DOHH2 (cell line): ENCODE measurements at regions not wholly inside any gene's neighbourhood (a gene's known extent, or its start where the extent isn't known, plus 50 kb on each side); places are given as distances from the start of the nearest gene placed in this dataset.

ENCODE experiments used
- H3F3A ChIP-seq: fragments of 200-600 bp; sonication (generic), shearing (Covaris generic); 2 replicates; pipeline ENCODE4 v1.6.0; 2016; ENCODE audit warnings: antibody characterized with exemption, mild to moderate bottlenecking; ENCODE audit not compliant: control insufficient read depth, insufficient read depth
- H3K27ac ChIP-seq: fragments of 200-600 bp; sonication (generic); 2 replicates; pipeline ENCODE4 v1.5.1; 2014; ENCODE audit warnings: low read depth, mild to moderate bottlenecking, low read length, moderate library complexity
- H3K27me3 ChIP-seq: fragments of 200-600 bp; sonication (generic); 2 replicates; pipeline ENCODE4 v1.6.1; 2014; ENCODE audit warnings: mild to moderate bottlenecking, low read length, mixed read lengths; ENCODE audit not compliant: control insufficient read depth
- H3K36me3 ChIP-seq: fragments of 200-600 bp; sonication (generic); 2 replicates; pipeline ENCODE4 v1.6.1; 2014; ENCODE audit warnings: mild to moderate bottlenecking, low read length, moderate library complexity, mixed read lengths; ENCODE audit not compliant: control insufficient read depth
- H3K4me1 ChIP-seq: fragments of 200-600 bp; sonication (generic); 2 replicates; pipeline ENCODE4 v1.6.1; 2014; ENCODE audit warnings: mild to moderate bottlenecking, low read length, mixed read lengths; ENCODE audit not compliant: control insufficient read depth
- H3K4me2 ChIP-seq: fragments of 200-600 bp; sonication (generic); 2 replicates; pipeline ENCODE4 v1.6.0; 2014; ENCODE audit warnings: mild to moderate bottlenecking, low read length, moderate library complexity
- H3K4me3 ChIP-seq: fragments of 200-600 bp; sonication (generic); 2 replicates; pipeline ENCODE4 v1.5.1; 2014; ENCODE audit warnings: mild to moderate bottlenecking, low read length, mixed read lengths
- H3K79me2 ChIP-seq: fragments of 200-600 bp; sonication (generic); 2 replicates; pipeline ENCODE4 v1.6.1; 2014; ENCODE audit warnings: mild to moderate bottlenecking, low read length, mixed read lengths; ENCODE audit not compliant: control insufficient read depth
- H3K9me2 ChIP-seq: fragments of 200-600 bp; sonication (generic); replicated peaks from 2 replicates; pipeline ENCODE4 v1.6.1; 2014; ENCODE audit warnings: mild to moderate bottlenecking, low read length, mixed read lengths; ENCODE audit not compliant: control insufficient read depth
- H3K9me3 ChIP-seq: fragments of 200-600 bp; sonication (generic); 2 replicates; pipeline ENCODE4 v1.6.1; 2014; ENCODE audit warnings: antibody characterized with exemption, low read length, mixed read lengths; ENCODE audit not compliant: control insufficient read depth, insufficient read depth
- H4K20me1 ChIP-seq: fragments of 200-600 bp; sonication (generic); 2 replicates; pipeline ENCODE4 v1.6.0; 2014; ENCODE audit warnings: low read depth, mild to moderate bottlenecking, antibody characterized with exemption, low read length, moderate library complexity; ENCODE audit not compliant: control insufficient read depth, insufficient read depth
- EZH2phosphoT487 ChIP-seq: fragments of 200-600 bp; sonication (generic); IDR thresholded peaks from 2 replicates; pipeline ENCODE4 v1.6.1; 2017; ENCODE audit warnings: borderline replicate concordance, mild to moderate bottlenecking, antibody characterized with exemption, low read length, moderate library complexity, mixed read lengths
- TF ChIP-seq, protein P1 (sequence below): fragments of 200-600 bp; sonication (generic); IDR thresholded peaks from one replicate; pipeline ENCODE4 v1.5.1; 2014; ENCODE audit warnings: antibody characterized with exemption, mild to moderate bottlenecking, low read depth, low read length; ENCODE audit not compliant: poor library complexity, severe bottlenecking

DNA sequence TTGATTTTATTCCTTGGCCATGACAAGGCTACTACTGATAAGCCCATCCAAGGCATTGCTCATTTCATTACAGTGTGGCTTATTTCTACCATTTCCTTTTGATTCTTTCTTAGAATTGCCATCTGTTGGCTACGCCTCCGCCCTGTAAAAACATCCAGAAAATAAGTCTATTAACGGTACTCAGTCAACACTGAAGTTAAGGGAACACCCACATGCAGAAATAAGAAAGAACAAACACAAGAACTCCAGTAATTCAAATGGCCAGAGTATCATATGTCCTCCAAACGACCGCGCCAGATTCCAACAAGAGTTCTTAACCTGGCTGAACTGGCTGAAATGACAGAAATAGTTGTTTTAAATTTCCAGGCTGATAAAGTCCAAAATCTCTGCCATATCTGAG lies 90.3 kb downstream of the CXXC4 start:
- Histone ChIP-seq H3K27me3 (no peaks in the 10 kb centered on the region), H3K79me2 (no peaks in the 10 kb centered on the region), H3K4me2 (no peak overlapping the region), H3K9me2 (no peaks in the 10 kb centered on the region), H3F3A (no peaks in the 10 kb centered on the region), H3K4me1 (no peaks in the 10 kb centered on the region), H3K9me3 (no peaks in the 10 kb centered on the region), H3K4me3 (no peak overlapping the region), H4K20me1 (no peaks in the 10 kb centered on the region), H3K36me3 (no peaks in the 10 kb centered on the region), H3K27ac (no peak overlapping the region)
- no peak for TF ChIP-seq EZH2phosphoT487
- TF ChIP-seq, protein P1, sequence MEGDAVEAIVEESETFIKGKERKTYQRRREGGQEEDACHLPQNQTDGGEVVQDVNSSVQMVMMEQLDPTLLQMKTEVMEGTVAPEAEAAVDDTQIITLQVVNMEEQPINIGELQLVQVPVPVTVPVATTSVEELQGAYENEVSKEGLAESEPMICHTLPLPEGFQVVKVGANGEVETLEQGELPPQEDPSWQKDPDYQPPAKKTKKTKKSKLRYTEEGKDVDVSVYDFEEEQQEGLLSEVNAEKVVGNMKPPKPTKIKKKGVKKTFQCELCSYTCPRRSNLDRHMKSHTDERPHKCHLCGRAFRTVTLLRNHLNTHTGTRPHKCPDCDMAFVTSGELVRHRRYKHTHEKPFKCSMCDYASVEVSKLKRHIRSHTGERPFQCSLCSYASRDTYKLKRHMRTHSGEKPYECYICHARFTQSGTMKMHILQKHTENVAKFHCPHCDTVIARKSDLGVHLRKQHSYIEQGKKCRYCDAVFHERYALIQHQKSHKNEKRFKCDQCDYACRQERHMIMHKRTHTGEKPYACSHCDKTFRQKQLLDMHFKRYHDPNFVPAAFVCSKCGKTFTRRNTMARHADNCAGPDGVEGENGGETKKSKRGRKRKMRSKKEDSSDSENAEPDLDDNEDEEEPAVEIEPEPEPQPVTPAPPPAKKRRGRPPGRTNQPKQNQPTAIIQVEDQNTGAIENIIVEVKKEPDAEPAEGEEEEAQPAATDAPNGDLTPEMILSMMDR: no peak

DNA sequence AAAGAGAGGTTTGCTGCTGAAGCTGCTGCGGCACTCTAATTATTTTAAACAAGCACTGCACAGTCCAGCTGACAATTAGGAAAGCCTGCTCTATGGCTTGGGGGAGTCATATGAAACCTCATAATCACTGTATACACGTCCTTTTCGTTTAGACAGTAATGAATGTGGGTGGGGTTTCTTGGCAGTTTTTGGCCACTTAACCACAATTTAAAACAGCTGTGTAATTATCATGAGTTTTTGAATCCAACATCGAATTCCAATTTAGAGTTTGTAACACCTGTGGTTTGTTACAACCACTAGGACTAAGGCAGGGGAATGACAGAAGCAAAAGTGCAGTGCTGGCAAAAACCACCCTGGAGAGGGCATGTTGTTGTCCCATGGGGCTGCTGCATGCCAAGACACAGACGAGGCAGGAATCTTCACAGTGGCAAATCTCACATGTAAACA lies 99.5 kb downstream of the CXXC4 start:
- Histone ChIP-seq H3K79me2 (no peaks in the 10 kb centered on the region), H3K27me3 (no peaks in the 10 kb centered on the region), H4K20me1 (no peaks in the 10 kb centered on the region), H3F3A (no peaks in the 10 kb centered on the region), H3K36me3 (no peaks in the 10 kb centered on the region), H3K9me2 (no peaks in the 10 kb centered on the region), H3K4me1 (no peaks in the 10 kb centered on the region), H3K4me3 (no peak overlapping the region), H3K9me3 (no peaks in the 10 kb centered on the region), H3K27ac (no peak overlapping the region), H3K4me2 (no peak overlapping the region)
- TF ChIP-seq EZH2phosphoT487: no peak
- TF ChIP-seq, protein P1: no peak

- no peaks in the 10 kb centered on the region for H3K9me3 ChIP-seq
- H3K9me2 ChIP-seq: no peaks in the 10 kb centered on the region
- no peaks in the 10 kb centered on the region for H3F3A ChIP-seq
- H3K27me3 ChIP-seq: no peaks in the 10 kb centered on the region
- H3K4me2 ChIP-seq: no peak overlapping the region
- H3K27ac ChIP-seq: no peak overlapping the region
- no peaks in the 10 kb centered on the region for H3K4me1 ChIP-seq
- no peaks in the 10 kb centered on the region for H3K79me2 ChIP-seq
- no peak overlapping the region for H3K4me3 ChIP-seq
- H3K36me3 ChIP-seq: no peaks in the 10 kb centered on the region
- TF ChIP-seq, protein P1: no peak
- TF ChIP-seq EZH2phosphoT487: no peak
- H4K20me1 ChIP-seq: no peaks in the 10 kb centered on the region
These were observed 100.1 kb downstream of the CXXC4 start for GRCh38 chr4:104394406-104395167.
